ENCODE measurements at regions not wholly inside any gene's neighbourhood (a gene's known extent, or its start where the extent isn't known, plus 50 kb on each side); places are given as distances from the start of the nearest gene placed in this dataset.
"Not testable (repeated sequence)": the region's sequence is repeated elsewhere in the genome, so short reads cannot be mapped to it uniquely, and the experiment has no call there.

GRCh38 chr5:120124031-120124430, 340.1 kb upstream of the PRR16 start:
- WGBS, 5 donors = 10 to 19% (median 11%) methylated on average over 1 of the region's 1 CpG
- no peak overlapping the region for H3K27ac ChIP-seq
- H3K36me3 ChIP-seq = no peaks in the 10 kb centered on the region
- H3K4me3 ChIP-seq = no peak overlapping the region
- H3K4me1 ChIP-seq = no peaks in the 10 kb centered on the region
- intact Hi-C loops (cut with DNase I; ENCODE audit: low total_unique reads) = no loop called here
- DNase-seq = no peak
- TF ChIP-seq CTCF (IDR thresholded peaks at IDR 0.05) (no peak), EP300 (IDR thresholded peaks at IDR 0.05) (no peak)
- no peaks in the 10 kb centered on the region for H3K27me3 ChIP-seq
- H3K9me3 ChIP-seq = no peaks in the 10 kb centered on the region

- no peaks in the 10 kb centered on the region for H3K36me3 ChIP-seq
- no peak for TF ChIP-seq POLR2A (IDR thresholded peaks at IDR 0.05)
- TF ChIP-seq EP300 (IDR thresholded peaks at IDR 0.05) = no peak
- TF ChIP-seq POLR2AphosphoS5 (IDR thresholded peaks at IDR 0.05) = no peak
- no peak for TF ChIP-seq CTCF (IDR thresholded peaks at IDR 0.05)
- H3K4me1 ChIP-seq = no peaks in the 10 kb centered on the region
- intact Hi-C loops (cut with DNase I; ENCODE audit: low total_unique reads) = no loop called here
- H3K27me3 ChIP-seq = no peaks in the 10 kb centered on the region
- H3K27ac ChIP-seq = peak overlapping the region in 1 of 5 donors; percentile 14
- 48 to 58% (median 54%) methylated on average over 2 of the region's 2 CpGs for WGBS, 5 donors
- no peaks in the 10 kb centered on the region for H3K9me3 ChIP-seq
- no peak overlapping the region for H3K4me3 ChIP-seq
- DNase-seq = peak in 1 of 2 donors; percentile 23
Observed at GRCh38 chr5:120124961-120125360, 339.1 kb upstream of the PRR16 start.

- WGBS, 5 donors = 71 to 82% (median 71%) methylated on average over 6 to 7 of the region's 7 CpGs
Observed at GRCh38 chr5:120132347-120132746, 331.8 kb upstream of the PRR16 start.

DNA sequence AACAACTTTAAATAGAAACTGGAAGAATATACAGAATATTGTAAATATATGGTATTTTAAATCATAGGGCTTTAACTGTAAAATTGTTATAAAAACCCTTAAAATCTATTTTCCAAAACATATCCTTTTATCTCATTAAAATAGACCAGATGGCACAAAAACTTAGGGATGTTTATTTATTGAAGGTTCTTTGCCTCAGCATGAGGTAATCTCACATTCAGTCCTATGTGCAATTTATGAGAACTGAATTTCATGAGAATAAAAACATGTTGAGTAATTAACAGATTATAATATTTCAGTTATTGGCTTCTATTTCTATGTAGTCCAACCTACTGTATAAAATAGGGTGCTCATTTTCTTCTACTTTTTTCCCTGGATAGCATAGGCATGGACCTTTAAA, 329.2 kb upstream of the PRR16 start:
- Histone ChIP-seq H3K4me1 (peaks cover 0 to 4% (median 3%) of the 10 kb centered on the region in 4 donors), H3K9me3 (peaks cover 0 to 6% (median 0%) of the 10 kb centered on the region in 4 donors), H3K36me3 (no peaks in the 10 kb centered on the region), H3K27ac (no peak overlapping the region), H3K4me3 (no peak overlapping the region), H3K27me3 (no peaks in the 10 kb centered on the region)
- no peak for TF ChIP-seq EP300 (IDR thresholded peaks at IDR 0.05)
- TF ChIP-seq POLR2AphosphoS5 (IDR thresholded peaks at IDR 0.05) = no peak
- TF ChIP-seq CTCF (IDR thresholded peaks at IDR 0.05) = no peak
- no peak for TF ChIP-seq POLR2A (IDR thresholded peaks at IDR 0.05)
- DNase-seq = no peak
- intact Hi-C loops (cut with DNase I; ENCODE audit: low total_unique reads) = no loop called here

More at GRCh38 chr5:120132347-120132746, 331.8 kb upstream of the PRR16 start:
- H3K4me1 ChIP-seq; H3K27me3 ChIP-seq; H3K9me3 ChIP-seq; H3K4me3 ChIP-seq; DNase-seq; H3K27ac ChIP-seq; intact Hi-C loops (cut with DNase I; ENCODE audit: low total_unique reads); H3K36me3 ChIP-seq: not testable (repeated sequence)

- no peak overlapping the region for H3K4me3 ChIP-seq
- 68 to 83% (median 73%) methylated on average over 2 of the region's 2 CpGs for WGBS, 5 donors
- H3K27me3 ChIP-seq = no peaks in the 10 kb centered on the region
- no peak for DNase-seq
- intact Hi-C loops (cut with DNase I; ENCODE audit: low total_unique reads) = no loop called here
- peaks cover 4 to 13% (median 4%) of the 10 kb centered on the region in 4 donors for H3K4me1 ChIP-seq
- no peaks in the 10 kb centered on the region for H3K9me3 ChIP-seq
- no peaks in the 10 kb centered on the region for H3K36me3 ChIP-seq
- H3K27ac ChIP-seq = no peak overlapping the region
- TF ChIP-seq CTCF (IDR thresholded peaks at IDR 0.05) (no peak), EP300 (IDR thresholded peaks at IDR 0.05) (no peak), POLR2A (IDR thresholded peaks at IDR 0.05) (no peak), POLR2AphosphoS5 (IDR thresholded peaks at IDR 0.05) (no peak)
Observed at GRCh38 chr5:120137582-120137981, 326.5 kb upstream of the PRR16 start.
